HepG2 (cell line): ENCODE measurements at regions not wholly inside any gene's neighbourhood (a gene's known extent, or its start where the extent isn't known, plus 50 kb on each side); places are given as distances from the start of the nearest gene placed in this dataset.

ENCODE experiments used
- ATAC-seq: fragments of 200-7000 bp; cut with Tn5 transposase; 3 replicates; pipeline ENCODE4 v1.9.1; 2020; ENCODE audit warnings: mild to moderate bottlenecking, moderate library complexity
- BruUV-seq: library from RNA; stranded (reverse); fragments of 400-500 nt; replicated peaks from 2 replicates; lab custom pipeline; 2021; lab: Mats Ljungman, UMichigan
- CTCF ChIA-PET: fragments of 300-600 bp; formaldehyde crosslinking; extraction: SDS; loops from one replicate; lab custom pipeline; 2021; ENCODE audit warnings: low total read pairs, inconsistent platforms, low intra/inter-chr PET ratio; lab: Yijun Ruan, JAX
- POLR2A ChIA-PET: fragments of 350-600 bp; sonication (Branson Sonifier 250); formaldehyde crosslinking; loops from one replicate; lab custom pipeline; 2020; ENCODE audit warnings: antibody characterized with exemption, inconsistent platforms; lab: Yijun Ruan, JAX
- DNase-seq: peaks from one replicate; pipeline ENCODE4 v3.0.0-alpha.2; 2015; ENCODE audit warnings: low spot score
- FAIRE-seq: peaks from 3 replicates; lab custom pipeline; 2011; peaks lifted over from hg19 to GRCh38; lab: Jason Lieb, UNC
- H2AFZ ChIP-seq: one replicate; pipeline ENCODE4 v1.6.1; 2011; ENCODE audit warnings: low read length, inconsistent platforms
- H3K27ac ChIP-seq: fragments of 300-600 bp; 3 replicates; pipeline ENCODE4 v1.8.0; 2011; ENCODE audit warnings: mixed run types, mild to moderate bottlenecking, mixed read lengths, low read length, inconsistent platforms; ENCODE audit not compliant: insufficient read depth; ENCODE audit errors: extremely low read length
- H3K27me3 ChIP-seq, 2 experiments: fragments of 200-600 bp in 1 of 2; 2 replicates in 1 of 2; 3 replicates in 1 of 2; pipeline versions ENCODE4 v1.6.0 to v1.8.0; 2011; ENCODE audit warnings: low read length in 2 of 2, mild to moderate bottlenecking in 2 of 2, moderate library complexity in 2 of 2, inconsistent platforms in 1 of 2; ENCODE audit not compliant: insufficient read depth in 2 of 2, control insufficient read depth in 1 of 2
- H3K36me3 ChIP-seq, 2 experiments: fragments of 200-600 bp in 1 of 2; replicated peaks in 1 of 2; 2 replicates in 1 of 2; 3 replicates in 1 of 2; pipeline versions ENCODE4 v1.5.1 to v1.8.0; 2011; ENCODE audit warnings: low read length in 2 of 2, inconsistent platforms in 1 of 2; ENCODE audit not compliant: insufficient read depth in 2 of 2, control insufficient read depth in 1 of 2
- H3K4me1 ChIP-seq: 2 replicates; pipeline ENCODE4 v1.5.1; 2012; ENCODE audit warnings: low read length, inconsistent platforms; ENCODE audit not compliant: insufficient read depth
- H3K4me2 ChIP-seq: 2 replicates; pipeline ENCODE4 v1.6.0; 2011; ENCODE audit warnings: low read depth, low read length, inconsistent platforms
- H3K4me3 ChIP-seq, 3 experiments: fragments of 200-600 bp in 1 of 3; sonication (generic), shearing (Covaris generic) in 1 of 3; replicated peaks in 1 of 3; 2 replicates each; pipeline ENCODE4 v1.5.1; 2011 to 2016; ENCODE audit warnings: low read length in 3 of 3, inconsistent platforms in 2 of 3, low read depth in 2 of 3, mild to moderate bottlenecking in 2 of 3, control low read depth in 1 of 3, mixed read lengths in 1 of 3; ENCODE audit not compliant: insufficient read depth in 1 of 3
- H3K79me2 ChIP-seq: one replicate; pipeline ENCODE4 v1.6.1; 2011; ENCODE audit warnings: low read length, inconsistent platforms; ENCODE audit not compliant: insufficient read depth
- H3K9ac ChIP-seq: 2 replicates; pipeline ENCODE4 v1.6.0; 2011; ENCODE audit warnings: mild to moderate bottlenecking, low read depth, low read length, inconsistent platforms; ENCODE audit not compliant: insufficient read depth
- H3K9me3 ChIP-seq: 2 replicates; pipeline ENCODE4 v1.5.1; 2012; ENCODE audit warnings: mild to moderate bottlenecking, low read length
- H4K20me1 ChIP-seq: 2 replicates; pipeline ENCODE4 v1.6.0; 2011; ENCODE audit warnings: inconsistent platforms, mild to moderate bottlenecking, low read length, moderate library complexity; ENCODE audit not compliant: insufficient read depth
- CCDC6 ChIP-seq: sonication (generic); formaldehyde crosslinking; IDR thresholded peaks from 2 replicates; pipeline ENCODE4 v1.8.1; 2022; ENCODE audit warnings: mild to moderate bottlenecking, missing genetic modification reagents, moderate library complexity
- CEBPB ChIP-seq: IDR thresholded peaks from 2 replicates; pipeline ENCODE4 v1.6.1; 2011; ENCODE audit warnings: low read depth, low read length, improper control_type of control experiment, borderline replicate concordance
- ELK4 ChIP-seq: sonication (generic); formaldehyde crosslinking; IDR thresholded peaks from 2 replicates; pipeline ENCODE4 v1.9.0; 2021; ENCODE audit warnings: missing genetic modification reagents, borderline replicate concordance
- ETV6 ChIP-seq: sonication (generic); formaldehyde crosslinking; conservative IDR thresholded peaks from 2 replicates; pipeline ENCODE4 v1.4.0; 2020; ENCODE audit warnings: missing genetic modification reagents
- EZH2 ChIP-seq: conservative IDR thresholded peaks from 2 replicates; pipeline ENCODE4 v1.6.1; 2012; ENCODE audit warnings: mild to moderate bottlenecking, low read depth, low read length, moderate library complexity
- HCFC1 ChIP-seq: fragments of 150-350 bp; IDR thresholded peaks from 2 replicates; pipeline ENCODE4 v1.6.1; 2014; ENCODE audit warnings: low read depth, low read length
- HNRNPL ChIP-seq: fragments of 200-400 bp; formaldehyde crosslinking; IDR thresholded peaks from 2 replicates; pipeline ENCODE4 v1.6.1; 2017; ENCODE audit warnings: mild to moderate bottlenecking, low read depth, low read length
- KDM3A ChIP-seq: IDR thresholded peaks from 2 replicates; pipeline ENCODE4 v1.6.1; 2018; ENCODE audit warnings: low read depth, missing compliant biosample characterization
- KMT2A ChIP-seq: sonication (generic); formaldehyde crosslinking; IDR thresholded peaks from 2 replicates; pipeline ENCODE4 v1.4.0; 2020; ENCODE audit warnings: missing genetic modification reagents
- MAX ChIP-seq: IDR thresholded peaks from 2 replicates; pipeline ENCODE4 v1.6.1; 2012; ENCODE audit warnings: inconsistent platforms
- MYNN ChIP-seq: sonication (generic); formaldehyde crosslinking; IDR thresholded peaks from 2 replicates; pipeline ENCODE4 v1.4.0; 2020; ENCODE audit warnings: mild to moderate bottlenecking, low read depth, missing genetic modification reagents
- SAFB2 ChIP-seq: sonication (generic); formaldehyde crosslinking; IDR thresholded peaks from 2 replicates; pipeline ENCODE4 v1.5.1; 2020; ENCODE audit warnings: missing genetic modification reagents, low read depth, mild to moderate bottlenecking, borderline replicate concordance
- SMARCC2 ChIP-seq: fragments of 450-650 bp; IDR thresholded peaks from 2 replicates; pipeline ENCODE4 v1.6.1; 2017; ENCODE audit warnings: antibody characterized with exemption, mild to moderate bottlenecking
- ZBTB42 ChIP-seq: sonication (generic); formaldehyde crosslinking; IDR thresholded peaks from 2 replicates; pipeline ENCODE4 v1.5.0; 2020; ENCODE audit warnings: mild to moderate bottlenecking, missing genetic modification reagents
- ZNF513 ChIP-seq: sonication (generic); formaldehyde crosslinking; conservative IDR thresholded peaks from 2 replicates; pipeline ENCODE4 v1.5.0; 2020; ENCODE audit warnings: missing genetic modification reagents
- ZNF749 ChIP-seq: sonication (generic); formaldehyde crosslinking; IDR thresholded peaks from 2 replicates; pipeline ENCODE4 v1.8.0; 2022; ENCODE audit warnings: mild to moderate bottlenecking, missing genetic modification reagents, moderate library complexity, borderline replicate concordance
- WGBS: methylation state at CpG from one replicate; pipeline ENCODE4 v1.1.6; 2017; ENCODE audit warnings: low lambda C conversion rate; 5-methylcytosine and 5-hydroxymethylcytosine counted together
- in situ Hi-C: cut with HindIII; loops from 2 replicates; pipeline ENCODE4 v1.10.0; 2017; ENCODE audit warnings: low pct_unique_long_range_greater_than_20kb; ENCODE audit not compliant: extremely low pct_ligation_motif_present
- intact Hi-C: fragments of 100-400 bp; cut with micrococcal nuclease; formaldehyde crosslinking; loops from one replicate; pipeline ENCODE4 v1.10.0; 2022; ENCODE audit not compliant: unreplicated experiment

- TF ChIP-seq ZNF513 (no peak), SMARCC2 (no peak), CEBPB (no peak), HNRNPL (no peak), SAFB2 (CRISPR knock-in tag) (no peak), KMT2A (no peak), MYNN (CRISPR knock-in tag) (no peak)
Observed at GRCh38 chr16:16867973-16868372, 489.0 kb downstream of the NPIPA7 start (continued).

GRCh38 chr16:16868727-16869126, 489.8 kb downstream of the NPIPA7 start:
- no TSS peak for BruUV-seq
- in situ Hi-C loops (loop anchor here (25.0 kb wide), 1 partner anchor 594 kb away; the partner anchor contains the start of gene XYLT1), intact Hi-C loops (no loop called here)
- 0% methylated on average over 2 of the region's 2 CpGs for WGBS
- no peak for TF ChIP-seq ZBTB42 (CRISPR knock-in tag)
- no peak for TF ChIP-seq EZH2
- TF ChIP-seq MAX = no peak
- TF ChIP-seq HCFC1 = no peak
- TF ChIP-seq ZNF749 = no peak
- no peak for TF ChIP-seq ELK4 (CRISPR knock-in tag)
- TF ChIP-seq CCDC6 (CRISPR knock-in tag) = no peak
- no peak for TF ChIP-seq ETV6
- no peak for TF ChIP-seq KDM3A (CRISPR knock-in tag)
- Histone ChIP-seq H3K9me3 (no peaks in the 10 kb centered on the region), H3K27ac (no peak overlapping the region), H3K27me3 (peaks cover 0 to 13% of the 10 kb centered on the region in 2 experiments; a peak in 1 of 5 replicates), H3K36me3 (no peaks in the 10 kb centered on the region), H3K4me2 (no peak overlapping the region), H3K4me3 (no peak overlapping the region), H3K79me2 (no peaks in the 10 kb centered on the region), H3K9ac (no peak overlapping the region), H3K4me1 (no peaks in the 10 kb centered on the region), H4K20me1 (no peaks in the 10 kb centered on the region), H2AFZ (no peak overlapping the region)
- no peak for ATAC-seq
- no peak for DNase-seq
- ChIA-PET CTCF (no interaction called here), POLR2A (no interaction called here)
- no peak for FAIRE-seq
